ENCODE measurements at regions not wholly inside any gene's neighbourhood (a gene's known extent, or its start where the extent isn't known, plus 50 kb on each side); places are given as distances from the start of the nearest gene placed in this dataset.

GRCh38 chr4:13851085-13851940 lies 223.8 kb upstream of the BOD1L1 start:
- no peak for DNase-seq

GRCh38 chr4:13852411-13852810 lies 224.9 kb upstream of the BOD1L1 start:
- no peak for DNase-seq

GRCh38 chr4:13856387-13856786 lies 228.9 kb upstream of the BOD1L1 start:
- no peak for DNase-seq

- DNase-seq: no peak
Measured at GRCh38 chr4:13857397-13857796, 229.9 kb upstream of the BOD1L1 start.

GRCh38 chr4:13857800-13858199 lies 230.3 kb upstream of the BOD1L1 start:
- DNase-seq: no peak

- no peak for DNase-seq
Measured at GRCh38 chr4:13859423-13859822, 231.9 kb upstream of the BOD1L1 start.

GRCh38 chr4:13860126-13860525 lies 232.6 kb upstream of the BOD1L1 start:
- no peak for DNase-seq

GRCh38 chr4:13865871-13866669 lies 238.5 kb upstream of the BOD1L1 start:
- DNase-seq: no peak

GRCh38 chr4:13866881-13867280 lies 239.4 kb upstream of the BOD1L1 start:
- DNase-seq: no peak

GRCh38 chr4:13872155-13872554 lies 244.6 kb upstream of the BOD1L1 start:
- DNase-seq: no peak

GRCh38 chr4:13872955-13873354 lies 245.4 kb upstream of the BOD1L1 start:
- DNase-seq: no peak

GRCh38 chr4:13875181-13875580 lies 247.7 kb upstream of the BOD1L1 start:
- no peak for DNase-seq

- DNase-seq: no peak
Measured at GRCh38 chr4:13876131-13876530, 248.6 kb upstream of the BOD1L1 start.

- no peak for DNase-seq
Measured at GRCh38 chr4:13876940-13877339, 249.4 kb upstream of the BOD1L1 start.

GRCh38 chr4:13877626-13878025 lies 250.1 kb upstream of the BOD1L1 start:
- DNase-seq: no peak

GRCh38 chr4:13881892-13882291 lies 254.4 kb upstream of the BOD1L1 start:
- no peak for DNase-seq

GRCh38 chr4:13887010-13887409 lies 259.5 kb upstream of the BOD1L1 start:
- DNase-seq: no peak

GRCh38 chr4:13888112-13888511 lies 260.6 kb upstream of the BOD1L1 start:
- no peak for DNase-seq

- no peak for DNase-seq
Measured at GRCh38 chr4:13891544-13891939, 264.0 kb upstream of the BOD1L1 start.

GRCh38 chr4:13892739-13893105 lies 265.2 kb upstream of the BOD1L1 start:
- DNase-seq: no peak

- no peak for DNase-seq
Measured at GRCh38 chr4:13893211-13893610, 265.7 kb upstream of the BOD1L1 start.

GRCh38 chr4:13893987-13894386 lies 266.5 kb upstream of the BOD1L1 start:
- no peak for DNase-seq

- DNase-seq: no peak
Measured at GRCh38 chr4:13900780-13901179, 273.3 kb upstream of the BOD1L1 start.

GRCh38 chr4:13902146-13902545 lies 274.6 kb upstream of the BOD1L1 start:
- no peak for DNase-seq

All from inflammatory macrophage treated with lipopolysaccharide for 1 hour (primary cell).